ENCODE measurements at regions not wholly inside any gene's neighbourhood (a gene's known extent, or its start where the extent isn't known, plus 50 kb on each side); places are given as distances from the start of the nearest gene placed in this dataset.

DNA sequence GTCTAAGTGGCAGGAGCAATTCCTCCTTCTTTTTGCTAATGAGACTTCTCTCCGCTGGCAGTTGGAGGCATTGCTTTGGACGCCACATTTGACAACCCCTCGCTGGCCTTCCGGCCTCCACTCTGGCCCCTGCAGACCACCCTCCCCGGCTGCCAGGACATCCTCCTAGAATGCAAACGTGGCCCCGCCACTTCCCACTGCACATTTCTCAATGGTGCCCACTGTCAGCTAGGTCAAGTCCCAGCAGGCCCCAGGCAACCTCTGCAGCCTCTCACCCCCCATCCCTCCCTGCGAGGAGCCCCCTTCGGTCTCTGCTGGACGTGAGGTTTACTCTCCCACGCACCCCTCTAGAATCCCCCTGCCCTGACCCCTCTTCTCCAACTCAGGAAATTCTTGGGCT lies 250.3 kb downstream of the FOXL1 start:
- no peak overlapping the region for H3K4me3 ChIP-seq (ENCODE audit: low read depth, low read length)
- no peak for TF ChIP-seq CTCF (IDR thresholded peaks at IDR 0.05; ENCODE audit: low read depth, low read length)

DNA sequence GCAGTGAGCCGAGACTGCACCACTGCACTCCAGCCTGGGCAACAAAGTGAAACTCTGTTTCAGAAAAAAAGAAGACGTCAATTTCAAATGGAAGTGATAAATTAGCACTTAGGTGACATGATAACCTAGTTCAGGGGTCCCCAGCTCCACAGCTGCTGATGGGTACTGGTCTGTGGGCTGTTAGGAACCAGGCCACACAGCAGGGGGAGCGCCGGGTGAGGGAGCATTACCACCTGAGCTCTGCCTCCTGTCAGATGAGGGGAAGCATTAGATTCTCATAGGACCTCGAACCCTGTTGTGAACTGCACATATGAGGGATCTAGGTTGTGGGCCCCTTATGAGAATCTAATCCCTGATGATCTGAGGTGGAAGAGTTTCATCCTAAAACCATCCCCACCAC lies 253.0 kb downstream of the FOXL1 start:
- no peak overlapping the region for H3K4me3 ChIP-seq (ENCODE audit: low read depth, low read length)
- TF ChIP-seq CTCF (IDR thresholded peaks at IDR 0.05; ENCODE audit: low read depth, low read length) = no peak

- no peak for TF ChIP-seq CTCF (IDR thresholded peaks at IDR 0.05; ENCODE audit: low read depth, low read length)
- no peak overlapping the region for H3K4me3 ChIP-seq (ENCODE audit: low read depth, low read length)
Measured at GRCh38 chr16:86833136-86833535, 254.8 kb downstream of the FOXL1 start.

DNA sequence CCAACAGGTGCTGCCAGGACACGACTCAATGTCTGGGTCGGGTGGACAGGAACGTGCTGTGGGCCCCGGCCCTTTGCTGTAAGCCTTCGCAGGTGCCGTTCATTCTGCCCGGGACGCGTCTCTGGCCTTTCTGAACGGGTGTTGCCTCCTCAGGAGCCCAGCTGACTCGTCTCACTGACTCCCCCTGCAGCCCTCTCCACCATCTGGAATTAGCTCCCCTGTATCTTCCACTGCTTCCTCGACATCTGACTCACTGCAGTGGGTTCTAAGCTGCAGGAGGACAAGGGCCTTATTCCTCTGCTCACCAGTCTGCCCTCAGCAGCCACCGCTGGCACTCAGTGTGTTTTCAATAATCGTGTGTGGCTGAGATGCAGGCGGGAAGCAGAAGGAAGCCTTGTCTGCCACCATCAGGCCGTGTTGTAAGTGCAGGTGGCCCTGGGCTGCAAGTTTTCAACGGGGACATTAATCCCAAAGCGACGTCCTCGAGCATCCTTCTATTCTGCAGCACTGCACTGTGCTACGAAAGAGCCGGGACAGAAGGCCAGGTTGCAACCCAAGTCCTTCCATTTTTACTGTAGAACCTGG lies 256.2 kb downstream of the FOXL1 start:
- TF ChIP-seq CTCF (IDR thresholded peaks at IDR 0.05; ENCODE audit: low read depth, low read length) = no peak
- no peak overlapping the region for H3K4me3 ChIP-seq (ENCODE audit: low read depth, low read length)

DNA sequence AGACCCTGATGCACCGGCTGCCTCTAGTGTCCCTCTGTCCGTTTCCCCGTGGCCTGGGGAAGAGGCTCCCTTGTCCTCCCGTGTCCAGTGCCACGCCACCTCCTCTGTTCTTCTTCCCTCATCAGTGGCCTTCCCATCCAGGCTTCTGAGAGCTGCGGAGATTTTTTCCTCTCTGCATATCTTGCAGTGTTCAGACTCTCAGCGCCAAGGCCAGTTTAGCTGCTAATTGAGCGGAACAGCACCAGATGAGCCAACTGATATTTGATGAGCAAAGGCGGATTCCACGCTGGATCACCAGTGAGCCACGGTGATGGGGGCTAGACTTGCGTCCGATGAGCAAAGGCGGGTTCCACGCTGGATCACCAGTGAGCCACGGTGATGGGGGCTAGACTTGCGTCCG lies 257.6 kb downstream of the FOXL1 start:
- H3K4me3 ChIP-seq (ENCODE audit: low read depth, low read length) = no peak overlapping the region
- TF ChIP-seq CTCF (IDR thresholded peaks at IDR 0.05; ENCODE audit: low read depth, low read length) = no peak

GRCh38 chr16:86836503-86837129 lies 258.3 kb downstream of the FOXL1 start:
- H3K4me3 ChIP-seq (ENCODE audit: low read depth, low read length) = no peak overlapping the region
- TF ChIP-seq CTCF (IDR thresholded peaks at IDR 0.05; ENCODE audit: low read depth, low read length) = no peak

DNA sequence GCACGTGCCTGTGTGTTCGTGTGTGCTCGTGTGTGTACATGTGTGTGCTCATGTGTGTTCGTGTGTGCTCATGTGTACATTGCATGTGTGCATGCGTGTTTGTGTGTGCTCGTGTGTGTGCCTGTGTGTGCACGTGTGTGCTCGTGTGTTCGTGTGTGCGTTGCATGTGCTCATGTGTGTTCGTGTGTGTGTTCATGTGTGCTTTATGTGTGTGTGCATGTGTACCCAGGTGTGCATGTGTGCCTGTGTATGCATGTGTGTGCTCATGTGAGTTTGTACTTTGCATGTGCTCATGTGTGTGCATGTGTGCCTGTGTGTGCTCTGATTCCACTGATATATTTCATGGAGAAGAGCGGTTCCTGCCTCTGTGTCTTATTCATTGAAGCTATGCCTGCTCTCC lies 265.5 kb downstream of the FOXL1 start:
- no peak for TF ChIP-seq CTCF (IDR thresholded peaks at IDR 0.05; ENCODE audit: low read depth, low read length)
- H3K4me3 ChIP-seq (ENCODE audit: low read depth, low read length) = no peak overlapping the region
